Prostate gland (tissue), 2 donors: ENCODE measurements at regions not wholly inside any gene's neighbourhood (a gene's known extent, or its start where the extent isn't known, plus 50 kb on each side); places are given as distances from the start of the nearest gene placed in this dataset.
"Not testable (repeated sequence)": the region's sequence is repeated elsewhere in the genome, so short reads cannot be mapped to it uniquely, and the experiment has no call there.

Experiments used
- DNase-seq: peaks from one replicate; pipeline ENCODE4 v3.0.0-alpha.2; 2019; ENCODE audit warnings: low spot score
- H3K27ac ChIP-seq, 2 donors: fragments of 200-600 bp; sonication (generic); 2 replicates each; pipeline ENCODE4 v1.5.1; 2017 to 2019
- H3K27me3 ChIP-seq: fragments of 200-600 bp; sonication (generic); replicated peaks from 2 replicates; pipeline ENCODE4 v1.5.1; 2019; ENCODE audit not compliant: insufficient read depth
- H3K36me3 ChIP-seq, 2 donors: fragments of 200-600 bp; sonication (generic); 1 replicate in 1 of 2; 2 replicates in 1 of 2; pipeline versions ENCODE4 v1.5.1 to v1.8.1; 2017 to 2019
- H3K4me1 ChIP-seq: fragments of 200-600 bp; sonication (generic); replicated peaks from 2 replicates; pipeline ENCODE4 v1.5.1; 2019
- H3K4me3 ChIP-seq, 2 donors: fragments of 200-600 bp; sonication (generic); 2 replicates each; pipeline ENCODE4 v1.5.1; 2017 to 2019
- H3K9me3 ChIP-seq: fragments of 200-600 bp; sonication (generic); 2 replicates; pipeline ENCODE4 v1.5.1; 2017
- POLR2A ChIP-seq: fragments of 450-650 bp; IDR thresholded peaks from one replicate; pipeline ENCODE4 v1.6.1; 2016; ENCODE audit warnings: antibody characterized with exemption, mild to moderate bottlenecking
- POLR2AphosphoS5 ChIP-seq: sonication (generic); formaldehyde crosslinking; IDR thresholded peaks from one replicate; pipeline ENCODE4 v1.6.1; 2017; ENCODE audit warnings: antibody characterized with exemption
- WGBS: methylation state at CpG from one replicate; pipeline ENCODE4 v1.1.5; 2018; 5-methylcytosine and 5-hydroxymethylcytosine counted together
- intact Hi-C: fragments of 100-400 bp; cut with DNase I; formaldehyde crosslinking; loops from one replicate; pipeline ENCODE4 v1.14.2; 2022
- TF ChIP-seq, protein P1 (sequence below), 4 experiments: fragments of 200-600 bp in 2 of 4; fragments of 450-650 bp in 2 of 4; sonication (generic) in 2 of 4; IDR thresholded peaks; 1 replicate in 3 of 4; 2 replicates in 1 of 4; pipeline ENCODE4 v1.5.1; 2016 to 2019; ENCODE audit warnings: antibody characterized with exemption in 4 of 4, mild to moderate bottlenecking in 2 of 4, moderate library complexity in 2 of 4

DNA sequence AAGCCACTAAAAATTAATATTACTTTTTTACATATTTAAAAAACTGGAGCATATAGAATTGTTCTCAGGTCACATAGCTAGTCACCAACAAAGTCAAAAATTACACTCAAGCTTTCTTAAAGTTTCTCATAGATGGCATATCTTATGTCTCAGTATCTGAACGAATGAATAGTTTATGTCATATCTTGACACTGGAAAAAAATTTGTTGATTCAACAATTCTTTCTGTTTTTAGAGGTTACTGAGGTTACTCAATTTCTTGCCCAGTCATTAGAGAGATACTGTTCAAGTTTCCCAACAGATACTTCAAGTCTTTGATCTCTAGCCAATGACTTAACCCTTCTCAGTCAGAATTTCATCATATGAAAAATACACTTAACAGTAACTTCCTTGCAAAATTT is 113.1 kb upstream of the XIRP2 start:
- H3K4me3 ChIP-seq: no peak overlapping the region
- no peak overlapping the region for H3K27ac ChIP-seq
- no peaks in the 10 kb centered on the region for H3K4me1 ChIP-seq
- intact Hi-C loops: no loop called here
- H3K36me3 ChIP-seq: no peaks in the 10 kb centered on the region
- WGBS: 83% methylated on average over 1 of the region's 1 CpG
- TF ChIP-seq POLR2A: no peak
- no peak for TF ChIP-seq POLR2AphosphoS5
- TF ChIP-seq, protein P1, sequence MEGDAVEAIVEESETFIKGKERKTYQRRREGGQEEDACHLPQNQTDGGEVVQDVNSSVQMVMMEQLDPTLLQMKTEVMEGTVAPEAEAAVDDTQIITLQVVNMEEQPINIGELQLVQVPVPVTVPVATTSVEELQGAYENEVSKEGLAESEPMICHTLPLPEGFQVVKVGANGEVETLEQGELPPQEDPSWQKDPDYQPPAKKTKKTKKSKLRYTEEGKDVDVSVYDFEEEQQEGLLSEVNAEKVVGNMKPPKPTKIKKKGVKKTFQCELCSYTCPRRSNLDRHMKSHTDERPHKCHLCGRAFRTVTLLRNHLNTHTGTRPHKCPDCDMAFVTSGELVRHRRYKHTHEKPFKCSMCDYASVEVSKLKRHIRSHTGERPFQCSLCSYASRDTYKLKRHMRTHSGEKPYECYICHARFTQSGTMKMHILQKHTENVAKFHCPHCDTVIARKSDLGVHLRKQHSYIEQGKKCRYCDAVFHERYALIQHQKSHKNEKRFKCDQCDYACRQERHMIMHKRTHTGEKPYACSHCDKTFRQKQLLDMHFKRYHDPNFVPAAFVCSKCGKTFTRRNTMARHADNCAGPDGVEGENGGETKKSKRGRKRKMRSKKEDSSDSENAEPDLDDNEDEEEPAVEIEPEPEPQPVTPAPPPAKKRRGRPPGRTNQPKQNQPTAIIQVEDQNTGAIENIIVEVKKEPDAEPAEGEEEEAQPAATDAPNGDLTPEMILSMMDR (IDR thresholded peaks at IDR 0.05): no peak
- no peaks in the 10 kb centered on the region for H3K27me3 ChIP-seq
- no peaks in the 10 kb centered on the region for H3K9me3 ChIP-seq
- DNase-seq: no peak

DNA sequence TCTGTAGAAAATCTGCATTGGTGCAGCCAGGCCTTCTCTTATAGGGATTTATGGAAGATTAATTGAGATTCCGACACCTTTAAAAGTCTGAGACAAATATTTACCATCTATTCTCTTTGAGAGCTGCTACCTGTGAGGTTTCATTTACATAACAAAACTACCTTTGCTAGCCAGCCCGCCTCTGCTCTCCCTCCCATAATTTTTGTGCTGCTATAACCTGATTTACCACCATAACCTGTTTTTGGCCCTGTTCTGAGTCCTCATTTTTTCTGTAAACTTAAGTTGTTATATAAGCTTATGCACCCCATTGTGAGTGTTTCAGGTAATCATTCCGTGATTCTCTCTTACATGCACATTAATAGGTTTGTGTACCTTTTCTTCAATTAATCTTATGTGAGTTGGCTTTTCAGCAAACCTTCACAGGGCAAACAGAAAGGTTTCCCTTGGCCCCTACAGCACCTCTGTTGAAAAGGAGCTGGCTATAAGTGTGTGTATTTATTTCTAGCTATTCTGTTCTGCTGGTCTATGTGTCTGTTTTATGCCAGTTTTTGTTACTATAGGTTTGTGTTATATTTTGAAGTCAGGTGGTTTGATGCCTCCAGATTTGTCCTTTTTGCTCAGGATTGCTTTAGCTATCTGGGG is 114.9 kb upstream of the XIRP2 start:
- WGBS: 39% methylated on average over 3 of the region's 3 CpGs
- intact Hi-C loops: no loop called here
- no peaks in the 10 kb centered on the region for H3K9me3 ChIP-seq
- H3K27me3 ChIP-seq: no peaks in the 10 kb centered on the region
- H3K4me3 ChIP-seq: no peak overlapping the region
- H3K4me1 ChIP-seq: no peaks in the 10 kb centered on the region
- no peaks in the 10 kb centered on the region for H3K36me3 ChIP-seq
- H3K27ac ChIP-seq: no peak overlapping the region
- no peak for DNase-seq
- TF ChIP-seq POLR2A (no peak), POLR2AphosphoS5 (no peak)
- TF ChIP-seq, protein P1 (IDR thresholded peaks at IDR 0.05): no peak

DNA sequence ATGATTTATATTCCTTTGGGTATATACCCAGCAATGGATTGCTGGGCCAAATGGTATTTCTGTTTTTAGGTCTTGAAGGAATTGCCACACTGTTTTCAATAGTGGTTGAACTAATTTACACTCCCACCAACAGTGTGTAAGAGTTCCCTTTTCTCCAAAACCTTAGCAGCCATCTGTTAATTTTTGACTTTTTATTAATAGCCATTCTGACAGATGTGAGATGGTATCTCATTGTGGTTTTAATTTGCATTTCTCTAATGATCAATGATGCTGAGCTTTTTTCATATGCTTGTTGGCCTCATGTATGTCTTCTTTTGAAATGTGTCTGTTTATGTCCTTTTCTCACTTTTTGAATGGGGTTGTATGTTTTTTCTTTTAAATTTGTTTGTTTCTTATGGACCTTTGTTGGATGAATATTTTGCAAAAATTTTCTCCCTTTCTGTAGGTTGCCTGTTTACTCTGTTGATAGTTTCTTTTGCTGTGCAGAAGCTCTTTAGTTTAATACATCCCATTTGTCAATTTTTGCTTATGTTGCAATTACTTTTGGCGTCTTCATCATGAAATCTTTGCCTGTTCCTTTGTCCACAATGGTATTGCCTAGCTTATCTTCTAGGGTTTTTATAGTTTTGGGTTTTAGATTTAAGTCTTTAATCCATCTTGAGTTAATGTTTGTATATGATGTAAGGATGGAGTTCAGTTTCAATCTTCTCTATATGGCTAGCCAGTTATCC is 119.7 kb upstream of the XIRP2 start:
- Histone ChIP-seq H3K4me3 (no peak overlapping the region), H3K36me3 (no peaks in the 10 kb centered on the region), H3K9me3 (no peaks in the 10 kb centered on the region), H3K4me1 (no peaks in the 10 kb centered on the region), H3K27me3 (no peaks in the 10 kb centered on the region), H3K27ac (no peak overlapping the region)
- TF ChIP-seq POLR2A: no peak
- intact Hi-C loops: no loop called here
- DNase-seq: no peak
- 100% methylated on average over 1 of the region's 1 CpG for WGBS

DNA sequence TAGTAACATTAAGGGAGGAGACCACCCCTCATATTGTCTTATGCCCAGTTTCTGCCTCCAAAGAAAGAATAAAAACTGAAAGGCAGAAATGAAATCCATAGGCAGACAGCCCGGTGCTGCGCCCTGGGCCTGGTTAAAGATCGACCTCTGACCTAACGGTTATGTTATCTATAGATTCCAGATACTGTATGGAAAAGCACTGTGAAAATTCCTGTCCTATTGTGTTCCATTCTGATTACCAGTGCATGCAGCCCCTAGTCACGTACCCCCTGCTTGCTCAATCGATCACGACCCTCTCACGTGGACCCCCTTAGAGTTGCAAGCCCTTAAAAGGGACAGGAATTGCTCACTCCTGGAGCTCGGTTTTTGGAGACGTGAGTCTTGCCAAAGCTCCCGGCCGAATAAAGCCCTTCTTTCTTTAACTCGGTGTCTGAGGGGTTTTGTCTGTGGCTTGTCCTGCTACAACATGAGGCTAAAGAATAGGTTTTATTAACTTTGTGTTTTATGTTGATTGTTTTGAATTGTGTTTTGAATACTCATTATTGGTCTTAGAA is 121.4 kb upstream of the XIRP2 start:
- H3K36me3 ChIP-seq, H3K27ac ChIP-seq, DNase-seq, intact Hi-C loops, H3K4me1 ChIP-seq, H3K4me3 ChIP-seq, H3K9me3 ChIP-seq, H3K27me3 ChIP-seq: not testable (repeated sequence)
- WGBS: 89% methylated on average over 13 of the region's 13 CpGs

DNA sequence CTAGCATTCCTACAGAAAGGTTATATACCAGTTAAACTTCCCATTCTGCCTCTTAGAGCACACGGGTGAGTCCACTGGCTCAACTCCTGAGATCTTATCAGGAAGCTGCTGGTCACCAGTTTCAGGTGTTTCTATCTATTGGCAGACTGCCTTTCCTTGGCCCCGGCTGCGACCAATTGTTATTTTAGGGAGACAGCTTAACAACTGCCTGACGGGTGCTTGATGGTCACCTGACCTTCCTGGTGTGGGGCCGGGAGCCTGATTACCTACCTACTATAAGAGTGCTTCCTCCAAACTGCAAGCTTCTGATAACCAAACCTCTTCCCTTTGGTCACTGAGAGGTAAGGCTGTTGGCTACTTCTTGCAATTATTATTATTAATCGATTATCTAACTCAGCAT is 122.1 kb upstream of the XIRP2 start:
- intact Hi-C loops: no loop called here

More for the DNA sequence above, 122.1 kb upstream of the XIRP2 start:
- Histone ChIP-seq H3K27ac (no peak overlapping the region), H3K9me3 (no peaks in the 10 kb centered on the region), H3K4me3 (no peak overlapping the region), H3K27me3 (no peaks in the 10 kb centered on the region), H3K4me1 (no peaks in the 10 kb centered on the region), H3K36me3 (no peaks in the 10 kb centered on the region)
- no peak for DNase-seq
- TF ChIP-seq POLR2AphosphoS5 (no peak), POLR2A (no peak)
- TF ChIP-seq, protein P1 (IDR thresholded peaks at IDR 0.05): no peak
- 62% methylated on average over 6 of the region's 6 CpGs for WGBS
